HG02840 (cell line): ENCODE measurements at regions not wholly inside any gene's neighbourhood (a gene's known extent, or its start where the extent isn't known, plus 50 kb on each side); places are given as distances from the start of the nearest gene placed in this dataset.

Experiments
- ATAC-seq: cut with Tn5 transposase; IDR thresholded peaks from one replicate; pipeline ENCODE4 v1.9.1; 2021; ENCODE audit warnings: mild to moderate bottlenecking, moderate library complexity, moderate number of reproducible peaks; ENCODE audit not compliant: unreplicated experiment, low FRiP score

DNA sequence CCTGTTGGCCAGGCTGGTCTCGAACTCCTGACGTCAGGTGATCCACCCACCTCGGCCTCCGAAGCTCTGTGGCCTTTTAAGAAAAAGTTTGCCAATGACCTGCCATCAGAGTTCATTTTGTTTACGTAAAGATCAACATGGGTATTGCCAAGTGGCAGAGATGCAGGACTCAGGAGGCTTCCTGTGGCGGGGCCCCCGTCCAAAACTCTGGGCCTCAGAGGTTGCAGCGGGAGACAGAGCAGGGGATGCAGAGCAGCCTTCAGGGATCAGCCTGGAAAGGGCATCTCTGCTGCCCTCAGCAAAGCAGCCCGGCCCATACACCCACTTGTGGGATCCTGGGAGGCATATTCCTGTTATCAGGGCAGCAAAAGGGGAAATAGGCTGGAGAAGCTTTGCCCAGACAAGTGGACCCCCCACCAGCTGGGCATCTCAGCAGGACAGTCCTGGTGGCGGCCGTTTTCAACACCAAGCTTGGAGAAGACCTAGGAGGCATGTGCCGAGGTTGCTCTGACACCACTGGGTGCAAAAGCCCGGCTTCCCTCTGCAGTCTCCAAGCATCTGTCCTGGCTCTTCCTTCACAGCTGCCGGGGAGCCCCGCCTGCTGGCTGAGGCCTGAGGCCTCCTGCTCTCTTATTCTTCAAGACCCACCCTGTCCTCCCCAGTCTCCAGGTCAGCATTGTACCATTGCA is 1152.4 kb downstream of the BRD1 start:
- ATAC-seq = no peak

DNA sequence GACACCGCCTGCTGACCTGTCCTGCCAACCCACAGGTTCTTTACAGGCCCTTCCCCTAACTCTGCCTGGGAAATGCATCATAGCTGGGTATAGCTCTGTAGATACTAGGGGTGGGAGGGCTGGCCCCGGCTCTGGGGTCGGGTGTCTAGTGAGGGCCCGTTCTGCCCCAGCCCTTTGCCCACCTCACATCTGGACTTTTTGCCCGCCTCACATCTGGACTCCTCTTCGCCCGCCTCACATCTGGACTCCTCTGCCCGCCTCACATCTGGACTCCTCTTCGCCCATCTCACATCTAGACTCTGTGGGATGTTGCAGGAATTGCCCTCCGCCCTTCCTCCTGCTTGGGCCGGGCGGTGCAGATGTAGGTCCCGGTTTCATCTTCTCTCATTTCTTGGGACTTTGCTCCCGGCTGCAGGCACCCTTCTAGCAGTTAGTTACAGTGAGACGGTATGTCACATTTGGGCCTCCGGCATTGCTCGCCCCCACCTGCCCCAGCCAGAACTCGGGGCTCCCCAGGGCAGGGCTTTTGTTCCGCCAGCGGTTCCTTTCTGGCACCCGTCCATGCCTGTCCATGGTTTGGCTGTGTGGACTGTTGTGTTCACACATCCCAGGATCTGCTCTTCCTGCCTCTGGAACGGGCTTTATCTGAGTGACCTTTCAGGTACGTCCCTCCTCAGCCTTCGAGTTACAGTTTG is 1153.7 kb downstream of the BRD1 start:
- ATAC-seq = no peak

DNA sequence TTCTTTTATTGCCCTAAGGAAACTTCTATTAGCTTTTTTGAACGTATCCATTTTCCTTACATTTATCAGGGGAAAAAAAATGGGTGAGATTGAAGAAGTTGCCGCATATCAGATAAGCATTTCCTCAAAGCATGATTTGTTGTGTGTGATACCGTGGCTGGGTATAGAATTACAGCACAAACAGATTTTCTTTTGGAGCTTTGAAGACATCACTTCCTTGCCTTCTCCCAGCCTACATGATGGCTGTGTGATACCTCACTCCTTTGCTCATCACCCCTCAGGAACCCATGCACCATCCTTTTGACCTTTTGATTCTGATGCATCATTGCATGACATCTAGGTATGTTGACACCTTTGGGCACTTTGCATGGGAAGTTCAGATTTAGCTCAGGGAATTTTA is 1155.3 kb downstream of the BRD1 start:
- ATAC-seq = no peak

DNA sequence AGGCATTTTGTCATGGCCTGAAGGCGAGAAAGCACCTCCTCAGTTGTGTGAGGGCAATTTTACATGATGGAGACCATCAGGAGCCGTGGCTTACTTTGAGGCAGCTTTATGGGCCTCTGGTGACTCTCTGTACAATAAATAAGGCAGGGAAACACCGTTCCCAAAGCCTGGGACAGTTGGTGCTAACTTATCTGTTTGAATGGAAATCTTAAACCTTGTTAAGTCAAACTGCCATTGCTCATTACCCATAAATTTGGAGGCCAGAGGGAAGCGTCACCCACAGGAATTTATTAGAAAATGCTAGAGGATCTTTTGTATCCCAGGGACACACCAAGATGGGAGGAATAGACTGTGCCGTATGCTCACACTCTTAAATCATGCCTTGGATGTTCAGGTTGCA is 1156.9 kb downstream of the BRD1 start:
- no peak for ATAC-seq

DNA sequence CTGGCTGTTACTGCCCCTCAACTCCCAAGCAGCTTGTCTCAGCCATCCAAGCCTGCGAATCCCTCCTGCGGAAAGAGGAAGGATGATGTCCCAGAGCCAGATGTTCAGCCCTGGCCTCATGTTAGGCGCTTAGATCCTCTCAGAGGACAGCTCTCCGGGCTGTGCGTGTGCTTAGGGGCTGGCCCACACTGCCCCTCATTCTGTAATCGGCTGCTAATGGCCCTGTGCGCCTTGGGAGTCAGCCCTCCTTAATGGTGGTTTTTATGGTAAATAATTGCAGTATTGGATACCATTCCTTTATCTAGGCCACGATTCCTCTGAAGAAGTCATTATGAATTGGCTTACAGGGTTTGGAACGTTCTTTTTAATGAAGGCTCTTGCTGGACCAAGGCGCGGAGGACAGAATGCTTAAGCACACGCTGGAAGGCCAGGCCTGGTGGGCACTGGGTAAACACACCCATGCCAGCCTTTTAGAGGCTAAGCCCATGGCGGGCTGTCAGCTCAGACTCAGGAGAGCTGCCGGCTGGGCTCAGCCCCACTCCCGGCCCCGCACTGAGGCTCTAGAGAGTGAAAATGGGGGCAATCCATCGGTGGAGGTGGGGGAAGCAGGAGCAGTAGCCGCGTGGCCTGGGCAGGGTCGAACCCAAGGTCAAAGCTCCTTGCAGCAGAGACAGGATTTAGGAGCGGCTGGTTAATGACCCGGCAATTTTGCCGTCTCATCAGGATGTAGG is 1157.5 kb downstream of the BRD1 start:
- no peak for ATAC-seq

DNA sequence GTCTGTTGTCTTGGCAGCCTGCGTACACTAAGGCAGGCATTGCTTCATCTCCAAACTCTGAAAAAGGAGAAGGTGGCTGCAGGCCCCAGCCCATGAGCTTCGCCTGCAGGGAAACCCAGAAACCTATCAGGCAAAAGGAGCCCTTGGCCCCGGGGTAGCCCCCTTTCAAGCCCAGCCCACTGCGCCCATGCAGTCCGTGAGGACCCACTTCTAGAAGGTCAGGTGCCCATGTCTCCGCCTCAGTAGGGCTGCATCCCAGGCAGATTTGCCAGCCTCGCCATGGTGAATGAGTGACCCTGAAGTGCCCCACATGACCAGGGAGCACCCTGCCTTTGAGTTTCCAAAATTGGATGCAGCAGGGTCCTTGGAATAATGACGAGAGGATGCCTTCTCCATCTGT is 1158.4 kb downstream of the BRD1 start:
- no peak for ATAC-seq

DNA sequence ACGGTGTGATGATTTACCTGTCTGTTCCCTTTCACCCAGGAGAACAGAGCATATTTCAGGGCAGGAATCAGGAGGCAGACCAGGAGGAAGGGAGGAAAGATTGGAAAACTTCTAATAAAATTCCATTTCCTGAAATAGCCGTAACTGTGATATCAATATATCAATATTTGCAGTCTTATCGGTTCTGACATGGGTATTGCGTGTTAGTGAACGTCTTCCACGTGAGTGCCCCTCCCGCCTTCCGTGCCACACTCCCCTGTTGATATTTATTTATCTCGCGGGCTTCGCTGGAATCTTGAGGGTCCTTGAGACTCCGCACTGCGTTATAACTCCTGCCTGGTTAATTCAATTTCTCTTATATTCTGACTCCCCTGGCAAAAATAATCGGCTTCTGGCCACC is 1160.4 kb downstream of the BRD1 start:
- no peak for ATAC-seq

DNA sequence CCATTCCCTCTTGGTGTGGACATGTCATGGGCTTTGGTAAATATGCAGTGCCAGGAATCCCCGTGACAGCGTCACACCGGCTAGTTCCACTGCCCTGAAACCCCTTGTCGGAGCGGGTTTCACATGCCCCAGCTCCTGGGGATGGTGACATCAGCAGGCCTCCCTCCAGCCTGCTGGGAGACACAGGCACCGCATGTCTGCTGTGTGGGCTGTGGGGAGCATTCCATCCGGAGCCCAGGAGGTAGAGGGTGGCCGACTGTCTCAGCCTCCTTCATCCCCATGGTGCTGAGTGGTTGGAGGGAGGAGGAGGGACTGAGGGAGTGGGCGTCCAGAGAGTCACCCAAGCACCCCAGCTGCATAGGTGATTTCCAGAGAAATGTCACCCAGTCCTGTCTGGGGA is 1161.1 kb downstream of the BRD1 start:
- ATAC-seq = no peak

DNA sequence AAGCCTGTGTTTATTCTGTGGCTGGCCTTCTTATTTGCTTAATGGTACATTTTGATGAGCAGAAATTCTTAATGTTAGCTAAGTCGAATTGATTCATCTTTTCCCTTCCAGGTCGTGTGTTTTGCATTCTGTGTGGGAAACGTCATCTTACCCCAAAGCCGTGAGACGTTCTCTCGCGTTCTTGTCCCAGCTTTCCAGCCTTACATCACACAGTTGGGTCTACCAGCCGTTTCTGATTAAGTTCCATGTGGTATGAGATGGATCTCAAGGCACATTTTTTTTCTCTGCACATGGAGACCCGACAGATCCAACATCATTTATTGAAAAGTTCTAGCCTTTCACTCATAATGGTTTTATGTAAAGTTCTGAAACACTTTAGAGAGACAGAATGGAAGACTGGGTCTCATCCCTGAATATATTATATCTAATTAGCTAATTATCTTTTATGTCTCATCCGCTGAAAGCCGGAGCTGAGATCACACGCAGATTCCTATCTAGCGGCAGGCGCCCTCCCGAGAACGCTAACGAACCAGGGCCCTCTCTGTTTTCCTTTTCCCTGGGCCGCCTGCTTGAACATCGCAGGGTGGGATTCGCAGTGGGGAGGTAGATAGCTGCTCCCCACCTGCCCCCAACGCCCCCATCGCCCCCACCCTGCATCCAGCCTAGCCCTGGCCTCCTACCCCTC is 1162.2 kb downstream of the BRD1 start:
- no peak for ATAC-seq

DNA sequence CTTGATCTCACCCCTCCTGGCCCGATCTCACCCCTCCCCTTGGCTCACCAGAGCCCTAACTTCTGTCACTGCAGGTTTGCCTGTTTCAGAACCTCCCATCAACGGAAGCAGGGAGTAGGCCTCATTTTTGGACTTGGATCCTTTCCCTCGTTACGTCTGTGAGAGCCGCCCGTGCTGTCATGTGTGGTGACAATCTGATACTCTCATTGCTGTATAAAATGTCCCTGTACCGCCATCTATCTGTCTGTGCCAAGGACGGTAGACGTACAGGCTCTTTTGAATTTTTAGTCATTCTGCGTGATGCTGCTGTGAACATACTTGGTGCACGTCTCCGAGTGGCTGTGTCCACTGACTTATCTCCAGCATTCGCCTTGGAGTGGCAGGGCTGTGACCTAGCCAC is 1163.1 kb downstream of the BRD1 start:
- ATAC-seq = no peak

DNA sequence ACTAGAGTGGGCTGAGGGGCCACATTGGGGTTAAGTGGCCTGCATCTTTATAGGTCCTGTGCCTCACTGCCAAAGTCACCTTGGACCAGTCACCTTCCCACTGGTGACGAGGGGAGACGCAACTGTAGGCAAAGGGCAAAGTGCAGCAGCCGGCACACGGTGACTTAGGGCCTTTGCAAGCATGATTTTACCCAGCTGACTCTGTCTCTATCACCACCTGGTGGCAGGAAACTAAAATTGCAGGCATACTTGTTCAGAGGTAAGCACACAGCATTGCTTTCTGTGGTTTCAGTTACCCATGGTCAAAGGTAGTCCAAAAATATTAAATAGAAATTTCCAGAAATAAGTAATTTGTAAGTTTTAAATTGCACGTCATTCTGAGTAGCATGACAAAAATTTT is 1164.4 kb downstream of the BRD1 start:
- ATAC-seq = no peak

DNA sequence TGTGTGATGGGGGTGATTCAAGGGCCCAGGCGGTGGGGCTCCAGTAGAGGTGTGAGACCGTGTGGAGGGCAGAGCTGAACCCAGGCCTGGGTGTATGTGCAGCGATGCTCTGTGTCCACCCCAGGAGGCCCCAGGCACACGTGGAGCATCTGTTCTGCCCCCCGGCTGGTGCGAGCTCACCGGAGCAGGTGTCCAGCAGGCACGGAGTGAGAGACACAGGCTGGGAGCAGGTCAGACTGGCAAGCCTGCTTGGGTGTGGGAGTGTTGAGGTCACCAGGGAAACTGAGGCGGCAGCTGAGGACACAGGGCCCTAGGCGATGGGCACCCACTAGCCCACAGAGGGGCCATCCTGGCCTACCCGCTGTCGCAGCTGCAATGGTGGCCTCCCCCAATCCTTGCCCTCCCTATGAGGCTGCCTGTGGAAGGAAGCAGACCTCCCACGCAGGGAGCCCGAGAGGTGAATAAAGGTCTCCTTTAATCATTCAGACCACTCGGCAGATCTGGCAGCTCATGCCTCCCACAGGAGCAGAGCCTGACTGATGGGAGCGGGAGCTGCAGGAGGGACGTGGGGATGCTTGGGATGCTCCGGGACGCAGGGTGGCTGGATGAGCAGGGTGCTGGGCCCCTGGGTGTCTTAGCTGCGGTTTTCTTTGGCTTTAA is 1165.1 kb downstream of the BRD1 start:
- ATAC-seq = no peak

DNA sequence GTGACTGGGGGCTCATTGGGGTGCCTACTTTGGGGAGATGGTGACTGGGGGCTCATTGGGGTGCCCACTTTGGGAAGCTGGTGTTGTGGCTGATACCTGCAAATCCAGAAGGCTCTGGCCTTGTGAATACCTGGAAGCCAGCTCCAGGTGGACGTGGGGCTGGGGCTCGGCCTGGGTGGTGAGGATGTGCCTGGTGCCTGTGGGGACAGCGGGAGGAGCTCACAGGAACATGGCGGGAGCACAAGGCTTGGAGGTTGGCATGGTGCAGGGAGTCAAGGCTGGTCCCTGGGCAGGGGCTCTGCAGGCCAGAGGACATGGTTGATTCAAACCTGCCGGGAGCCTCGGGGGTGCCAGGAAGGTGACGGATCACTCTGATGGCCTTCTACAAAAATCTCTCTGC is 1165.7 kb downstream of the BRD1 start:
- ATAC-seq = no peak

DNA sequence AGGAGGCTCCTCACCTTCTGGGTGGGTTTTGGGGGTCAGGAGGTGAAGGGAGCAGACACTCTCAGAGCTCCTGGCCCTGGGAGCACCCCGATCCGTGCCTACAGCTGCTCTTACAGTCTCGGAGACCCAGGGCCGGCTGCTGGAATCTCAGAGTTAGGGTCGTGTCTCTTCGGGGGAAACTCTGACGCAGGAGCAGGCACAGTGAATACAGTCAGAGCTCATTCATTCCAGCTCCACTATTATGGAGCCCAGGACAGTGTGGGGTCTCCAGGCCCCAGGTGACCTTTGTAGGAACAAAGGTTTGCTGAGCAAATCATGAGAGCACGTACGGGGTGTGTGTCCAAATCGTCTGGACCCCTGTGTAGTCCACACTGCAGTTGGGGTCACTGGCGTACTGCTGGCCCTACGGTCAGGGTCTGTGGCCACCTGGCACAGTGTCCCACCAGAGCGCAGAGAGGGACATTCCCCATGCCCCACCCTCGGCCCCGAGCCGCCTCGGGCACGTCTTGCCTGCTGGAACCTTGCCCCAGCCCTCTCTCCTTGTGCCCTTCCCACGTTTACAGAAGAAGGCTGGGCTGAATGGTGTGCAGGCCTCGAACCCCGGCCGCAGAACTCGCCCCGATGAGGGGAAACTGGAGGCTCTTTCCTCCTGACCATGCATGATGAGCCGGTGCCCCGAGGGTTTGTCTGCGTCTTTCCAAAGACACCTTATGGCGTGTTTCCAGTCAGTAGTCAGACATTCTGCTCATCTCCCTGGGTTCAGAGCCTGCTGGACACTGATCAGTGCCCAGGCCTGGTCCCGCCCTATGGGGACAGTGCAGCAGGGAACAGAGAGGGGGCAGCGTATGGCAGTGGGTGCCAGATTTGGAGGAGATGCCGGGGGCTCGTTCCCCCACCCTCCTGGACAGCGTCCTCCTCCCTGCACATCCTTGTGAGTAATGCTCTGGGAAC is 1166.6 kb downstream of the BRD1 start:
- no peak for ATAC-seq

DNA sequence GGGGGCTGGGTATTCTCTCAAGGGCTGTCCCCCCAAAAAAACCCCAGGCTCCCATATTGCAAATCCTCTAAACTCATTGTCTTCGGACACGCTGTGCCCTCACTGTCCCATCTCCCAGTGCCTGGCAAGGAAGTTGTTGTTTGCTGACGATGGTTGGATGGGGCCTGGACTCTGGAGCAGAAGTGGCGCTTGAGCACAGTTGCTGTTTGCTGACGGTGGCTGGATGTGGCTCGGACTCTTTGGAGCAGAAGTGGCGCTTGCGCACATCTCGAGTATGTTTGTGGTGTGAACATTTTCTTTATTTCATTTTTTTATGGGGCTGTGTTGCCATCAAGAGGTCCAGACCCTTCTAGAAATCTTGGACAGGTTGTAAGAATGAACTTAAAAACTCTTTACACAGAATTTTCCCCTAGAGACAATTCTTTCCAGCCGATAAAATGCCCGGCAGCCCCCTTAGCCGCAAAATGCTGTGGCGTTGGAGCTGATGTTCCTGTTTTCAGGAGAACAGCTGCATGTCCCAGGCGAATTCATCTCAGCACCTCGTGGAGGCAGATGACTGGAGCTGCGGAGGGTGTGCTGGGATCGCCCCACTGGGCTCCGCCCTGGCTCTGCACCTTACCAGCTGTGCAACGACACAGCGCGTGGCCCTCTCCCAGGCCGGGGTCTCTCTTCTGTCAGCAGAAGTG is 1167.4 kb downstream of the BRD1 start:
- no peak for ATAC-seq

DNA sequence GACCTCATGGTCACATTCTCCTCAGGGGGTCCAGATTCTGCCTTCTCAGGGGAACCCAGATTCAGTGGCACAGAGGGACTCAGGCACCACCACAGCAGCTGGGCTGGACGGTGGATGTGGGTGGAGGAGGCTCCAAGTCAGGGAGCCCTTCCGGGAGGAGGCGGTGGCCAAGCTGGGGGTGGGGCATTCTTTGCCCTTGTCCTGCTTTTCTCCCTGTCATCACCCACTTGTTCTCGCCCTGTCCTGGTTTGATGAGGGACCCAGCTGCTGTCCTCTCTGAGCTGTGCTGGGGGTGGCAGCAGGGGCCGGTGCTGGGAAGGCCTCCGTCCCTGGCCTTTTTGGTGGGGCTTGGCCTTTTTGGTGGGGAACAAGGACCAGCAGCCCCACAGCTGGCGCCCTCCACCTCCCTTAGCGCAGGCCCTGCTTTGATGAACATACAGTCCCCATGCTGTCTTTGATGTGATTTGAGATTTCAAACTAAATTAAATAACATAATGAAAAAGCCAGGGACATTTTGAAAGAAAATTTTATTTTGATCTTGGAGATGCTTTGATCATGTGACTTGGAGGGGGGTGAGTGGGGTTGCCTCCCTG is 1168.2 kb downstream of the BRD1 start:
- ATAC-seq = no peak

DNA sequence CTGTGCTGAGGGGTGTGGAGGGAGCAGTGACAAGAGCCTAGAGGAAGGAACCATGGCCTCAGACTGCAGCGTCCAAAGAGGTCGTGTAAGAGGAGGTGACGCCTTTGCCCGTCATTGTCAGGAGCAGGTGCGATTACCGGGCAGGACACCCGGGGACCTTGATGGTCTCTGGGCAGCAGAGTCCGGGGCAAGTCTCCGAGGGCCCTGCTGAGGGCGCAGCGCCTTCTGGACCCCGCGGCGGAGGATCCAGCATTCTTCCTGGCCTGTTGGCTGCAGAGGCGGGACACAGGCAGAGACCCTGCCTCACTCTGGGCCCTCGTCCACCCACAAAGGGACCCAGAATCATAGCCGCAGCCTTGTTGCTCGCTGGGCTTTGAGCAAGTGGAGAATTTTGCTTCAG is 1168.8 kb downstream of the BRD1 start:
- no peak for ATAC-seq

DNA sequence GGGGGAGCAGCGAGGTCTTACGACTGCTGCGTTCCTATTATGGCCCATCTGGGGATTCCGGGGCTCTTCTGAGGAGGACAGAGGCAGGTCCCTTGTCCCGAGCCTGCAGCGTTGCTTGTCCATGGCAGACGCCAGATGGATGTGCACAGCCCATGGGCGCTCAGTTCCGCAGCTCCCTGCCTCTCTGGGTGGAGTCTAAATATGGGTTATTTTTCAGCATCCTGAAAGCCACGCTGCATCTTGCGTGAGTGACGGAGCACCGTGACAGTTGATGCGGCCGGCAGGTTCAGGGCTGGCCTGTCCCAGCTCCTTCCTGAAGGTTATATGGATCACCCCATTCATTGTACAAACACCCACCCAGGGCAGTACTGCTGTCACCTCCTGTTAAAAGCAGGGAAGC is 1169.4 kb downstream of the BRD1 start:
- ATAC-seq = no peak

DNA sequence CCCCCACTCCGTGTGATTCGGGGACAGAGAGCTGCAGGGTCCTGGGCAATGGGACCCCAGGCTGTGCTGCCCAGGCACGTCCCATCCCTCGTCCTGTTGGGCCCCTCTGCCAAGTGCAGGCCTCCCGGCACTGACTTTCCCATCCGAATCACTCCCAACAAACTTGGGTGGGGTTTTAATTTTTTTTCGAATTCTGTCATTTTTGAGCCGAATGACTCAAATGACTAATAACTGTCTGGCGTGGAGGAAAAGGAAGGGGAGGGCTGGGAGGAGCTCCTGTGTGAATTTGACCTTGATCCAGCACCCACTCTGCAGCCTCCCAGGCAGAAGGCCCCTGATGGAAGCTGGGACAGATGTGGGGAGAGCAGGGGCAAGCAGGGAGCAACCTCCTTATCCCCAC is 1173.2 kb downstream of the BRD1 start:
- no peak for ATAC-seq
